H54 (cell line): ENCODE measurements at regions not wholly inside any gene's neighbourhood (a gene's known extent, or its start where the extent isn't known, plus 50 kb on each side); places are given as distances from the start of the nearest gene placed in this dataset.

Experiments used
- DNase-seq: peaks from one replicate; pipeline ENCODE4 v3.0.0; 2011; ENCODE audit warnings: low spot score, mixed read lengths; ENCODE audit not compliant: insufficient read length
- FAIRE-seq: peaks from 3 replicates; lab custom pipeline; 2011; peaks lifted over from hg19 to GRCh38; lab: Jason Lieb, UNC
- POLR2A ChIP-seq: IDR thresholded peaks from 2 replicates; pipeline ENCODE4 v1.6.1; 2011; ENCODE audit warnings: low read depth, mild to moderate bottlenecking, low read length

- FAIRE-seq (peak; percentile 87), DNase-seq (no peak)
- no peak for TF ChIP-seq POLR2A
Measured at GRCh38 chr3:147529551-147529950, 120.4 kb downstream of the ZIC1 start.

GRCh38 chr3:147538034-147538433 is 128.9 kb downstream of the ZIC1 start:
- no peak for DNase-seq
- no peak for TF ChIP-seq POLR2A
- no peak for FAIRE-seq

GRCh38 chr3:147540921-147541320 is 131.8 kb downstream of the ZIC1 start:
- DNase-seq (no peak), FAIRE-seq (peak; percentile 41)
- TF ChIP-seq POLR2A, result no peak

- no peak for FAIRE-seq
- no peak for TF ChIP-seq POLR2A
- no peak for DNase-seq
Measured at GRCh38 chr3:147544290-147544689, 135.1 kb downstream of the ZIC1 start.

GRCh38 chr3:147551491-147551890 is 142.3 kb downstream of the ZIC1 start:
- TF ChIP-seq POLR2A, result no peak
- DNase-seq (no peak), FAIRE-seq (no peak)

GRCh38 chr3:147554332-147554731 is 145.2 kb downstream of the ZIC1 start:
- DNase-seq, result no peak
- no peak for FAIRE-seq

GRCh38 chr3:147572970-147573340 is 163.8 kb downstream of the ZIC1 start:
- peak; percentile 5 for DNase-seq

More at GRCh38 chr3:147554332-147554731, 145.2 kb downstream of the ZIC1 start:
- TF ChIP-seq POLR2A, result no peak

GRCh38 chr3:147574621-147575020 is 165.5 kb downstream of the ZIC1 start:
- no peak for DNase-seq
- no peak for TF ChIP-seq POLR2A
- FAIRE-seq, result peak; percentile 15

More at GRCh38 chr3:147572970-147573340, 163.8 kb downstream of the ZIC1 start:
- FAIRE-seq, result no peak
- TF ChIP-seq POLR2A, result no peak

GRCh38 chr3:147575391-147575790 is 166.2 kb downstream of the ZIC1 start:
- no peak for FAIRE-seq
- DNase-seq, result no peak
- no peak for TF ChIP-seq POLR2A

- no peak for TF ChIP-seq POLR2A
- no peak for FAIRE-seq
- no peak for DNase-seq
Measured at GRCh38 chr3:147582642-147583041, 173.5 kb downstream of the ZIC1 start.

GRCh38 chr3:147589016-147589415 is 179.9 kb downstream of the ZIC1 start:
- no peak for TF ChIP-seq POLR2A
- DNase-seq (no peak), FAIRE-seq (no peak)

GRCh38 chr3:147604136-147604535 is 195.0 kb downstream of the ZIC1 start:
- DNase-seq (no peak), FAIRE-seq (no peak)
- no peak for TF ChIP-seq POLR2A

GRCh38 chr3:147613725-147614124 is 204.6 kb downstream of the ZIC1 start:
- DNase-seq, result no peak
- no peak for FAIRE-seq
- no peak for TF ChIP-seq POLR2A

GRCh38 chr3:147614210-147614609 is 205.0 kb downstream of the ZIC1 start:
- FAIRE-seq (no peak), DNase-seq (no peak)
- TF ChIP-seq POLR2A, result no peak

GRCh38 chr3:147615035-147615434 is 205.9 kb downstream of the ZIC1 start:
- FAIRE-seq (no peak), DNase-seq (no peak)
- no peak for TF ChIP-seq POLR2A
